ENCODE measurements at regions not wholly inside any gene's neighbourhood (a gene's known extent, or its start where the extent isn't known, plus 50 kb on each side); places are given as distances from the start of the nearest gene placed in this dataset.
"Not testable (repeated sequence)": the region's sequence is repeated elsewhere in the genome, so short reads cannot be mapped to it uniquely, and the experiment has no call there.

GRCh38 chr3:75552095-75552494 lies 112.0 kb upstream of the FRG2C start:
- H3K27ac ChIP-seq (replicated peaks in 1 of 4); H3K4me1 ChIP-seq; H3K4me3 ChIP-seq; H3K36me3 ChIP-seq; intact Hi-C loops (cut with DNase I); DNase-seq (ENCODE audit: extremely low spot score); H3K27me3 ChIP-seq: not testable (repeated sequence)
- TF ChIP-seq, protein P1, sequence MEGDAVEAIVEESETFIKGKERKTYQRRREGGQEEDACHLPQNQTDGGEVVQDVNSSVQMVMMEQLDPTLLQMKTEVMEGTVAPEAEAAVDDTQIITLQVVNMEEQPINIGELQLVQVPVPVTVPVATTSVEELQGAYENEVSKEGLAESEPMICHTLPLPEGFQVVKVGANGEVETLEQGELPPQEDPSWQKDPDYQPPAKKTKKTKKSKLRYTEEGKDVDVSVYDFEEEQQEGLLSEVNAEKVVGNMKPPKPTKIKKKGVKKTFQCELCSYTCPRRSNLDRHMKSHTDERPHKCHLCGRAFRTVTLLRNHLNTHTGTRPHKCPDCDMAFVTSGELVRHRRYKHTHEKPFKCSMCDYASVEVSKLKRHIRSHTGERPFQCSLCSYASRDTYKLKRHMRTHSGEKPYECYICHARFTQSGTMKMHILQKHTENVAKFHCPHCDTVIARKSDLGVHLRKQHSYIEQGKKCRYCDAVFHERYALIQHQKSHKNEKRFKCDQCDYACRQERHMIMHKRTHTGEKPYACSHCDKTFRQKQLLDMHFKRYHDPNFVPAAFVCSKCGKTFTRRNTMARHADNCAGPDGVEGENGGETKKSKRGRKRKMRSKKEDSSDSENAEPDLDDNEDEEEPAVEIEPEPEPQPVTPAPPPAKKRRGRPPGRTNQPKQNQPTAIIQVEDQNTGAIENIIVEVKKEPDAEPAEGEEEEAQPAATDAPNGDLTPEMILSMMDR (IDR thresholded peaks at IDR 0.05): peak in 1 of 3 experiments; percentile 54
- H3K9me3 ChIP-seq: peaks cover 0 to 25% (median 0%) of the 10 kb centered on the region in 4 donors
- 51% methylated on average over 11 of the region's 11 CpGs for WGBS

- H3K27me3 ChIP-seq; H3K4me3 ChIP-seq; H3K4me1 ChIP-seq; intact Hi-C loops (cut with DNase I); DNase-seq (ENCODE audit: extremely low spot score); H3K27ac ChIP-seq (replicated peaks in 1 of 4); H3K9me3 ChIP-seq; H3K36me3 ChIP-seq: not testable (repeated sequence)
- WGBS: 92% methylated on average over 3 of the region's 3 CpGs
These were observed 99.7 kb upstream of the FRG2C start for GRCh38 chr3:75564427-75564826.

DNA sequence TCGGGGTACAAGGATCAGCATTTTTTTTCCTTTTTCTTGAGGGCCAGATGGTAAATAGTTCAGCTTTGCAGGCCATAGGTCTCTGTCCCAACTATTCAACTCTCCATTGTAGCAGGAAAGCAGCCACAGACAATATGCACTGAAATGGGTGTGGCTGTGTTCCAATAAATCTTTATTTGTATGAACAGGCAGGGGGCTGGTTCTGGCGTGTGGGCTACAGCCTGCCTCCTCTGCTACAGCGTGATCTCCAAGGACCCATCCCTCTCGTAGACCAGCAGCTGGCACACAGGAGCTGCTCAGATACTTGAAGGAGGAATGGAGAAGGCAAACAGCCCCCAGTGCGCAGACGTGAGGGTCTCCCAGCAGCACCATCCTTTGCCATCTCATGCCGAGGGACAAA lies 91.8 kb upstream of the FRG2C start:
- intact Hi-C loops (cut with DNase I); H3K36me3 ChIP-seq; H3K27me3 ChIP-seq; H3K9me3 ChIP-seq; DNase-seq (ENCODE audit: extremely low spot score); H3K4me3 ChIP-seq; H3K4me1 ChIP-seq; H3K27ac ChIP-seq (replicated peaks in 1 of 4): not testable (repeated sequence)
- WGBS: 87% methylated on average over 5 of the region's 7 CpGs

DNA sequence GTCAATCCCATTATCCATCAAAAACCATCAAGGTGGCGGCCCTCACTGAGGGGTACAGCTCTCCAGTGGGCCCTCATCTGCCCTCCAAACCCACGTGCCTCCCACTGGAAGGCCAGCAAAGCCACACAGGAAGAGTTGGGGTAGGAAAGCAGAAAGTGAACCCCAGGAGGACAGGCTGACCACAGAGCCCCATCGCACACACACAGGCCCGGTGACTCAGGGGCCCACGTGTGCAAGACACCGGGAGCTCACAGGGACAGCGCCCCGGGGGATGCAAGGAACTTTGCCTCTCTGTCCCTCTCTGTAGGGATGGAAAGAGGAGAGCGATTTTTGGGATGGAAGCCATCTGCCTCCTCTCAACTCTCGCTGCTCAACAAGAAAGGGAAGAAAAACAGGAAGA lies 85.0 kb upstream of the FRG2C start:
- peaks cover 6 to 15% (median 12%) of the 10 kb centered on the region in 4 donors for H3K4me1 ChIP-seq
- intact Hi-C loops (cut with DNase I); H3K36me3 ChIP-seq; DNase-seq (ENCODE audit: extremely low spot score); H3K27ac ChIP-seq (replicated peaks in 1 of 4); H3K9me3 ChIP-seq: not testable (repeated sequence)
- peaks cover 0 to 33% (median 0%) of the 10 kb centered on the region in 4 donors for H3K27me3 ChIP-seq
- H3K4me3 ChIP-seq: peak overlapping the region in 3 of 4 donors; percentile 60 to 65 (median 63)
- WGBS: 81% methylated on average over 5 of the region's 10 CpGs

DNA sequence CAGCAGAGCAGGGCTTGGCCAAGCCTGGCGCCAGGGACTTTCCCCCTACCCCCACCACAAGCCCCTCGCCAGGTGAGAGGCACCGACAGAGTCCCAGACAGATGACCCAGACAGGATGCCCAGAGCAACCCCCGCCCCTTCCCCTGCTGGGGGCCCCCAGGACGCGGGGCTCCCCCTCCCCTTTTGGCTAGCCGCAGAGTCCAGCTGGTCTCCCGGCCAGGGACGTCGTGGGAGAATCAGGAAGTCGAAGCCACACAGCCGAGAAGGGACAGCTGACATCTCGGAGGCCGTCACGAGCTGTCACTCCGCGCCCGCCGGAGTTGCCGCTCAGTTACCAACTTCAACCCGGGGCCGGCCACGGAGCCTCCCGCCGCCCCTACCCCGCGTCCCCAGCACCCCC lies 84.6 kb upstream of the FRG2C start:
- not testable (repeated sequence) for H3K27ac ChIP-seq (replicated peaks in 1 of 4)

GRCh38 chr3:75579981-75580782 lies 83.9 kb upstream of the FRG2C start:
- H3K36me3 ChIP-seq; DNase-seq (ENCODE audit: extremely low spot score); H3K9me3 ChIP-seq: not testable (repeated sequence)
- H3K27ac ChIP-seq (replicated peaks in 1 of 4): peak overlapping the region in 1 of 4 donors; percentile 30
- 11% methylated on average over 12 of the region's 67 CpGs for WGBS
- TF ChIP-seq, protein P1 (IDR thresholded peaks at IDR 0.05): peak; percentile 80 to 88 (median 84)
- H3K27me3 ChIP-seq: peaks cover 0 to 36% (median 0%) of the 10 kb centered on the region in 4 donors
- intact Hi-C loops (cut with DNase I): loop anchor here (10.0 kb wide), 1 partner anchor 285 kb away; no protein-coding TSS in a partner anchor
- peaks cover 6 to 15% (median 12%) of the 10 kb centered on the region in 4 donors for H3K4me1 ChIP-seq
- H3K4me3 ChIP-seq: peak overlapping the region; percentile 58 to 65 (median 62)

More for the DNA sequence above, 84.6 kb upstream of the FRG2C start:
- peaks cover 6 to 15% (median 12%) of the 10 kb centered on the region in 4 donors for H3K4me1 ChIP-seq
- H3K4me3 ChIP-seq: peak overlapping the region; percentile 58 to 65 (median 62)
- intact Hi-C loops (cut with DNase I); H3K9me3 ChIP-seq; DNase-seq (ENCODE audit: extremely low spot score); H3K36me3 ChIP-seq: not testable (repeated sequence)
- peaks cover 0 to 36% (median 0%) of the 10 kb centered on the region in 4 donors for H3K27me3 ChIP-seq
- 0% methylated on average over 4 of the region's 27 CpGs for WGBS

DNA sequence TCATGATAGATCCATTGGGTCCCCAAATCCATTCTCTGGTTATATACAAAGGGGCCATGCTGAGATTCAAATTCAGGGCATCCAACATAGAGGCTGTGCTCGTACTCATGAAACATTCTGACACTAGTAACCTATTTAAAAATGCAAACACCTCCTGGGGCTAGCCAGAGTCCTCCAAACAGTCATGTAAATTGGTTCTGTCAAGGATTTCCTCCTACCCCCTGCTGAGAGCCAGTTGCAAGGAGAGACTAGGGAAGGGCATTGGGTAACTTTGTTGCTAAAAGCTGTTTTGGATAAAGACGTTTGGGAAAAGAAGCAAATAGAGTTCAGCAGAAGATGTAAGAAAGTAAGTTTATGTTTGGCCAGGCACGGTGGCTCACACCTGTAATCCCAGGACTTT lies 81.6 kb upstream of the FRG2C start:
- H3K27ac ChIP-seq (replicated peaks in 1 of 4); H3K9me3 ChIP-seq; H3K36me3 ChIP-seq; H3K4me3 ChIP-seq; DNase-seq (ENCODE audit: extremely low spot score): not testable (repeated sequence)
- H3K4me1 ChIP-seq: peaks cover 6 to 15% (median 12%) of the 10 kb centered on the region in 4 donors
- intact Hi-C loops (cut with DNase I): loop anchor here (10.0 kb wide), 1 partner anchor 288 kb away; no protein-coding TSS in a partner anchor
- WGBS: 41% methylated on average over 3 of the region's 3 CpGs
- peaks cover 0 to 37% (median 0%) of the 10 kb centered on the region in 4 donors for H3K27me3 ChIP-seq

- intact Hi-C loops (cut with DNase I): loop anchor here (10.0 kb wide), 1 partner anchor 288 kb away; no protein-coding TSS in a partner anchor
- 33% methylated on average over 10 of the region's 10 CpGs for WGBS
- H3K27ac ChIP-seq (replicated peaks in 1 of 4): not testable (repeated sequence)
These were observed 81.0 kb upstream of the FRG2C start for GRCh38 chr3:75583116-75583515.

DNA sequence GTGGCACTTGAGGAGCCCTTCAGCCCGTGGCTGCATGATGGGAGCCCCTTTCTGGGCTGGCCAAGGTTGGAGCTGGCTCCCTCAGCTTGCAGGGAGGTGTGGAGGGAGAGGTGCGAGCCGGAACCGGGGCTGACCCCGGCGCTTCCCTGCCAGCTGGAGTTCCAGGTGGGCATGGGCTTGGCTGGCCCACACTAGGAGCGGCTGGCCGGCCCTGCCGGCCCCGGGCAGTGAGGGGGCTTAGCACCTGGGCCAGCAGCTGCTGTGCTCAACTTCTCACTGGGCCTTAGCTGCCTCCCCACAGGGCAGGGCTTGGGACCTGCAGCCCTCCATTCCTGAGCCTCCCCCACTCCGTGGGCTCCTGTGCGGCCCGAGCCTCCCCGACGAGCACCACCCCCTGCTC lies 76.4 kb upstream of the FRG2C start:
- peaks cover 0 to 19% (median 0%) of the 10 kb centered on the region in 4 donors for H3K27me3 ChIP-seq
- H3K27ac ChIP-seq (replicated peaks in 1 of 4); DNase-seq (ENCODE audit: extremely low spot score); H3K36me3 ChIP-seq; H3K4me3 ChIP-seq; H3K4me1 ChIP-seq; H3K9me3 ChIP-seq: not testable (repeated sequence)
- intact Hi-C loops (cut with DNase I): loop anchor here (10.0 kb wide), 1 partner anchor 293 kb away; no protein-coding TSS in a partner anchor
- WGBS: 75% methylated on average over 1 of the region's 15 CpGs

More at GRCh38 chr3:75583116-75583515, 81.0 kb upstream of the FRG2C start:
- not testable (repeated sequence) for H3K36me3 ChIP-seq; DNase-seq (ENCODE audit: extremely low spot score); H3K9me3 ChIP-seq; H3K4me3 ChIP-seq
- Histone ChIP-seq H3K27me3 (peaks cover 0 to 41% (median 0%) of the 10 kb centered on the region in 4 donors), H3K4me1 (peaks cover 6 to 15% (median 12%) of the 10 kb centered on the region in 4 donors)

GRCh38 chr3:75590382-75590781 lies 73.7 kb upstream of the FRG2C start:
- intact Hi-C loops (cut with DNase I): not testable (repeated sequence)
- WGBS: 88% methylated on average over 11 of the region's 16 CpGs

More at GRCh38 chr3:75590382-75590781, 73.7 kb upstream of the FRG2C start:
- H3K4me3 ChIP-seq; H3K9me3 ChIP-seq; H3K4me1 ChIP-seq; H3K36me3 ChIP-seq; DNase-seq (ENCODE audit: extremely low spot score); H3K27ac ChIP-seq (replicated peaks in 1 of 4); H3K27me3 ChIP-seq: not testable (repeated sequence)

Measured in esophagus muscularis mucosa (tissue), 4 donors.